SK-MEL-5 (cell line): ENCODE measurements at regions not wholly inside any gene's neighbourhood (a gene's known extent, or its start where the extent isn't known, plus 50 kb on each side); places are given as distances from the start of the nearest gene placed in this dataset.

Experiments
- DNase-seq: peaks from one replicate; pipeline ENCODE4 v3.0.0-alpha.2; 2016; ENCODE audit warnings: low read depth, low spot score
- in situ Hi-C: cut with HindIII; loops from 2 replicates; pipeline ENCODE4 v1.10.0; 2016; ENCODE audit warnings: low sequenced_read_pairs, high pct_unique_total_duplicates, low pct_unique_long_range_greater_than_20kb

- in situ Hi-C loops, result no loop called here
- no peak for DNase-seq
These were observed 61.8 kb upstream of the SFRP2 start for GRCh38 chr4:153850533-153851280.

DNA sequence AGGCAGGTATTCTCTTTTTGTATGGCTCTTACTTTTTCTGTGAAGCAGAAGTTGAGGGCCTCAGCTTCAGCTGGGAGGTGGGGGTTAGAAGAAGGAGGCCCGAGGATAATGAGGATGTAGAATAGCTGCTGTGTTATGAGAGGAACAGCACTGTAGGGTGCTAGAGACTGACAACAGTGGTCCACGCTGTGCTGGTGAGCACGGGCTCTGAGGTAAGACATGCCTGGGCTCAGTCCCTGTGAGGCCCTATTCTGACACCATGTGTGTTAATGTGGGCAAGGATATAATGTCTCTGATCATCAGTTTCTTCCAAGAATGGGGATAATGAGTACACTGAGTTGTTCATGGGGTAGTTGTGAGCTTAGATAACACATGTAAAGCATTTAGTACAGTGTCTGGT is 55.3 kb upstream of the SFRP2 start:
- no peak for DNase-seq
- in situ Hi-C loops, result no loop called here
